ENCODE measurements at regions not wholly inside any gene's neighbourhood (a gene's known extent, or its start where the extent isn't known, plus 50 kb on each side); places are given as distances from the start of the nearest gene placed in this dataset.

DNA sequence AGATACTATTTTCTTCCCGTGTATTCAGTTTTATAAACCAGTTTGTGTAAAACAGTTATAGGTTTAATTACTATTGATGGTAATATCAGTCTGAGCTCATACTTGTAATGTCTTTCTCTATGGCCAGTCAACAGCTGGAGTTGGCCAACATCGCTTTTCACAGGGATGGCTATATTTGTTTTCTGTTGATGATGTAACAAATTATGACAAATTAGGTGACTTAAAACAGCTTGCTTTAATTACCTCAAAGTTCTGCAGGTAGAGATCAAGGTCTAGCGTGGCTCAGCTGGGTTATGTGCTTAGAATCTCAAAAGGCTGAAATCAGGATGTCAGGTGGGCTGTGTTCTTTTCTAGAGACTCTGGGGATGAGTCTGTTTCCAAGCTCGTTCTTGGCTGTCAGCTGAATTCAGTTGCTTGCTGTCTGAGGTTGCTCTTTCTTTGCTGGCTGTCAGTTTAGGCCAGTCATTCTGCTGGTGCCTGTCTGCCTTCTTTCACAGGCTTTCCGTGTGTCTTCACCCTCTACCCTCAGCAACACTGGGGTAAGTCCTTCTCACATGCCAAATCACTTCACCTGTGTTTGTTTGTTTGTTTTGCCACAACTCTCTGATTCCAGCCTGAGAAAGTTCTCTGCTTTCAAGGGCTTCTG is 370.2 kb upstream of the E2F7 start:
- H4K5ac ChIP-seq (ENCODE audit: low read depth, low read length), result no peak overlapping the region
- H3K36me3 ChIP-seq (ENCODE audit: control insufficient read depth, insufficient read depth, low read length), result no peaks in the 10 kb centered on the region
- H3K23ac ChIP-seq (ENCODE audit: low read depth, low read length), result no peak overlapping the region
- H3K9me3 ChIP-seq (ENCODE audit: control insufficient read depth, insufficient read depth, low read length), result no peaks in the 10 kb centered on the region
- H3K56ac ChIP-seq (ENCODE audit: extremely low read depth, insufficient read depth, low read length), result no peak overlapping the region
- no CpG with 5 or more reads among the region's 5 CpGs for WGBS, 2 experiments (ENCODE audit: extremely low coverage in 2 of 2, insufficient read length in 1 of 2)
- no peak overlapping the region for H3K4me3 ChIP-seq (ENCODE audit: insufficient read depth, low read depth, low read length)
- H3K27me3 ChIP-seq (ENCODE audit: control insufficient read depth, insufficient read depth, low read length), result no peaks in the 10 kb centered on the region
- H3K14ac ChIP-seq (replicated peaks; ENCODE audit: low read depth, low read length), result no peak overlapping the region
- no peak overlapping the region for H4K8ac ChIP-seq (ENCODE audit: low read depth in 2 of 2, low read length in 2 of 2)
- H2BK120ac ChIP-seq (ENCODE audit: low read depth, low read length), result no peak overlapping the region
- H4K20me1 ChIP-seq (ENCODE audit: insufficient read depth, low read length), result no peaks in the 10 kb centered on the region
- H2AK9ac ChIP-seq (replicated peaks; ENCODE audit: low read depth, low read length, poor library complexity), result no peak overlapping the region
- no peak for DNase-seq
- dilution Hi-C loops (cut with HindIII; ENCODE audit: low sequenced_read_pairs, unreplicated experiment) (no loop called here), in situ Hi-C loops (cut with MboI; ENCODE audit: low sequenced_read_pairs) (no loop called here), intact Hi-C loops (cut with micrococcal nuclease) (no loop called here)
- CTCF ChIA-PET, result no interaction called here
- no peak overlapping the region for H2BK20ac ChIP-seq (ENCODE audit: low read depth, low read length)
- H2BK5ac ChIP-seq (ENCODE audit: low read depth, low read length, poor library complexity, severe bottlenecking), result no peak overlapping the region
- no peak overlapping the region for H3K4ac ChIP-seq (ENCODE audit: low read depth, low read length)
- H3K79me1 ChIP-seq (ENCODE audit: low read depth in 1 of 2, low read length in 2 of 2), result no peaks in the 10 kb centered on the region
- TF ChIP-seq RCOR1 (IDR thresholded peaks at IDR 0.05; ENCODE audit: insufficient replicate concordance, low read length) (no peak), BHLHE40 (IDR thresholded peaks at IDR 0.05; ENCODE audit: low read depth, low read length) (no peak), MAZ (IDR thresholded peaks at IDR 0.05; ENCODE audit: borderline replicate concordance, low read depth, low read length) (no peak), RAD21 (IDR thresholded peaks at IDR 0.05; ENCODE audit: low read length) (no peak), NFE2L2 (IDR thresholded peaks at IDR 0.05; ENCODE audit: low read depth, low read length) (no peak), MXI1 (IDR thresholded peaks at IDR 0.05; ENCODE audit: borderline replicate concordance, low read depth, low read length) (no peak), SMC3 (IDR thresholded peaks at IDR 0.05; ENCODE audit: low read depth, low read length) (no peak)
- H4K91ac ChIP-seq (ENCODE audit: insufficient read depth, low read depth, low read length), result no peak overlapping the region
- no peaks in the 10 kb centered on the region for H3K9me1 ChIP-seq (ENCODE audit: insufficient read depth, low read length)
- no TSS peak for BruUV-seq (replicated peaks)
- H3K18ac ChIP-seq (ENCODE audit: low read depth, low read length), result no peak overlapping the region
- H3K4me2 ChIP-seq (ENCODE audit: low read depth, low read length), result no peak overlapping the region
- no peaks in the 10 kb centered on the region for H3K4me1 ChIP-seq (ENCODE audit: control insufficient read depth, insufficient read depth, low read length)
- POLR2A ChIA-PET (ENCODE audit: unreplicated experiment), result no interaction called here
- ATAC-seq (ENCODE audit: low read depth), result no peak
- H2BK15ac ChIP-seq (ENCODE audit: low read depth, low read length), result no peak overlapping the region
- H2AFZ ChIP-seq (replicated peaks; ENCODE audit: low read length, poor library complexity), result no peak overlapping the region
- no peak overlapping the region for H3K9ac ChIP-seq (ENCODE audit: low read depth, low read length)
- no peak overlapping the region for H2AK5ac ChIP-seq (ENCODE audit: low read depth, low read length)
- H3K27ac ChIP-seq (ENCODE audit: insufficient read depth, low read length), result no peak overlapping the region

Data from IMR-90 (cell line).